ENCODE measurements at regions not wholly inside any gene's neighbourhood (a gene's known extent, or its start where the extent isn't known, plus 50 kb on each side); places are given as distances from the start of the nearest gene placed in this dataset.

GRCh38 chr17:5786510-5786875 is 202.2 kb upstream of the NLRP1 start:
- DNase-seq: no peak
- intact Hi-C loops (cut with micrococcal nuclease; ENCODE audit: unreplicated experiment): no loop called here

DNA sequence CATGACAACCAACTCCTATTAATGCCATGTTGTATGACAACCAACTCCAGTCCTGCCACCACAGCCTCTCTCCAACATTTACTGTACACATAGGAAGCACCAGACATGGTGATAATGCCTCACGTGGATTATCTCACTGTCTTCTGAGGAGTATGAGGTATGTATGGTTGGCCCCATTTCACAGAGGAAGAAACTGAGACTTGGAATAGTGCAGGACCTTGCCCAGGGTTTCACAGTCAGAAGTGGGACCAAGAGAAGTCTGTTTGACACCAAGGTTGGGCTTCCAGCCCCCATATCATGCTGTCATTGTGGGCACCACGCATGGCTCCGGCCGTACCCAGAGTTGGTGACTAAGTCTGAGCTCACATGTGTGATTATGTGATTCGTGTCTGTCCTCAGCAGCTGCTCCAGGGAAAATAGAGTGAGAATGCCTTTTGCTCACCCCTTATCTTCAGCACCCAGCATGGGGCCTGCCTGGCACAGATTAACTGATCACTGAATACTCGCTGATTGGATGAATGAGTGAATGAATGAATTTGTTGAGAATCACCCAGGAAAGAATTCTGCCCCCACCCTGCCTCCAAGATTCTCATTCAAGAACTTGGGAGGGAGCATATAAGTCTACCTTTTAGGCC is 204.1 kb upstream of the NLRP1 start:
- intact Hi-C loops (cut with micrococcal nuclease; ENCODE audit: unreplicated experiment): no loop called here
- CTCF ChIA-PET: no interaction called here

More at GRCh38 chr17:5786510-5786875, 202.2 kb upstream of the NLRP1 start:
- Mint-ChIP-seq H3K27me3 (ENCODE audit: unreplicated experiment) (peaks cover 40% of the 10 kb centered on the region), H3K36me3 (ENCODE audit: insufficient read depth, unreplicated experiment) (no peaks in the 10 kb centered on the region), H3K9me3 (ENCODE audit: low read depth, unreplicated experiment) (peaks cover 2% of the 10 kb centered on the region), H3K27ac (ENCODE audit: unreplicated experiment) (no peak overlapping the region), H3K4me1 (ENCODE audit: low read depth, unreplicated experiment) (no peaks in the 10 kb centered on the region), H3K4me3 (ENCODE audit: low read depth, unreplicated experiment) (no peak overlapping the region)
- TF ChIP-seq CTCF (IDR thresholded peaks at IDR 0.05; ENCODE audit: unreplicated experiment): no peak
- BruUV-seq (replicated peaks): no TSS peak
- CTCF ChIA-PET: no interaction called here

GRCh38 chr17:5789528-5789927 is 205.2 kb upstream of the NLRP1 start:
- Mint-ChIP-seq H3K4me3 (ENCODE audit: low read depth, unreplicated experiment) (no peak overlapping the region), H3K27ac (ENCODE audit: unreplicated experiment) (no peak overlapping the region), H3K4me1 (ENCODE audit: low read depth, unreplicated experiment) (no peaks in the 10 kb centered on the region), H3K27me3 (ENCODE audit: unreplicated experiment) (peaks cover 28% of the 10 kb centered on the region), H3K9me3 (ENCODE audit: low read depth, unreplicated experiment) (no peaks in the 10 kb centered on the region), H3K36me3 (ENCODE audit: insufficient read depth, unreplicated experiment) (no peaks in the 10 kb centered on the region)
- intact Hi-C loops (cut with micrococcal nuclease; ENCODE audit: unreplicated experiment): no loop called here
- CTCF ChIA-PET: interaction anchor here (0.6 kb wide), 1 partner anchor 88 kb away, joined by 3 read pairs; no protein-coding TSS in a partner anchor
- no peak for DNase-seq
- no peak for TF ChIP-seq CTCF (IDR thresholded peaks at IDR 0.05; ENCODE audit: unreplicated experiment)
- BruUV-seq (replicated peaks): no TSS peak

More for the DNA sequence above, 204.1 kb upstream of the NLRP1 start:
- BruUV-seq (replicated peaks): no TSS peak
- Mint-ChIP-seq H3K4me1 (ENCODE audit: low read depth, unreplicated experiment) (no peaks in the 10 kb centered on the region), H3K36me3 (ENCODE audit: insufficient read depth, unreplicated experiment) (no peaks in the 10 kb centered on the region), H3K27ac (ENCODE audit: unreplicated experiment) (no peak overlapping the region), H3K27me3 (ENCODE audit: unreplicated experiment) (peaks cover 36% of the 10 kb centered on the region), H3K4me3 (ENCODE audit: low read depth, unreplicated experiment) (no peak overlapping the region), H3K9me3 (ENCODE audit: low read depth, unreplicated experiment) (peaks cover 2% of the 10 kb centered on the region)
- DNase-seq: no peak
- TF ChIP-seq CTCF (IDR thresholded peaks at IDR 0.05; ENCODE audit: unreplicated experiment): no peak

GRCh38 chr17:5793157-5793556 is 208.8 kb upstream of the NLRP1 start:
- Mint-ChIP-seq H3K36me3 (ENCODE audit: insufficient read depth, unreplicated experiment) (no peaks in the 10 kb centered on the region), H3K4me3 (ENCODE audit: low read depth, unreplicated experiment) (no peak overlapping the region), H3K9me3 (ENCODE audit: low read depth, unreplicated experiment) (no peaks in the 10 kb centered on the region), H3K27ac (ENCODE audit: unreplicated experiment) (no peak overlapping the region), H3K4me1 (ENCODE audit: low read depth, unreplicated experiment) (peaks cover 8% of the 10 kb centered on the region), H3K27me3 (ENCODE audit: unreplicated experiment) (peaks cover 55% of the 10 kb centered on the region)
- CTCF ChIA-PET: no interaction called here
- no peak for DNase-seq
- intact Hi-C loops (cut with micrococcal nuclease; ENCODE audit: unreplicated experiment): no loop called here
- TF ChIP-seq CTCF (IDR thresholded peaks at IDR 0.05; ENCODE audit: unreplicated experiment): no peak
- no TSS peak for BruUV-seq (replicated peaks)
